ENCODE measurements at regions not wholly inside any gene's neighbourhood (a gene's known extent, or its start where the extent isn't known, plus 50 kb on each side); places are given as distances from the start of the nearest gene placed in this dataset.
"Not testable (repeated sequence)": the region's sequence is repeated elsewhere in the genome, so short reads cannot be mapped to it uniquely, and the experiment has no call there.

DNA sequence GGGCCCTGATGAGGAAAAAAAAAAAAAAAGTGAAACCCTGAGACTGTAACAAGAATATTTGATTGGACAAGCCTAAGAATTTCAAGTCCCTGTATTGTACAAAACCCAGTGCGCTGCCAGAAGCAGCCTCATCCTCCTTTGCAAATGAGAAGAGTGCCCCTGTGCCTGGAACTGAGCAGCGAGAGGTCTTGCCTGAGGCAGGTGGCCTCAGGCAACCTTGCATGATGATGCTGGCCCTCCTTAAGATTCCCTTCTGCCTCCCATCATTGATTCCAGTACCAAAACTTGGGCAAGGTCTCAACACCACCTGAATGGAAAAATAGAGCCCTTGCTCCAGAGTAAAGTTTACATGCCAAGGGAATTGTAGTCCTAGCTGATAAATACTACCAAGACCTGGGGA is 129.6 kb upstream of the RAB4A start:
- DNase-seq = no peak

- no peak for DNase-seq
Measured at GRCh38 chr1:229141689-229142377, 129.1 kb upstream of the RAB4A start.

DNA sequence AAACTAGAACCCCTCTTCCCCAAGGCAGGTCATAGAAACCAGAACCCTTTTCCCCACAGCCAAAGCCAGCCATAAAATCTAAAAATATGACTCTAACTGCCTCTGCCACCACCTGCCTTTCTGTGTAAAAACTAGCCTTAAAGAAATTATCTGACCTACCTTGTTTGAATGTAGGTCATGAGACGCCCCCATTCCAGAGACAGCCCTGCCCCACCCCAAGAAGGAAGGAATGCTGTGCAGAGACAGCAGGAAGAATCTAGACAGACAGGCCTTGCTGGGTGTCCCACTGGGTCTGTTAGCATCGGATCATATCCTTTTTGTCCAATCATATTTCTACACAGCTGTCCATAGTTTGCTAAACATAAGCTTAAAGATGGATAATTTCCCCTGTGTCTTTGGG is 128.4 kb upstream of the RAB4A start:
- DNase-seq = no peak

- DNase-seq = no peak
Measured at GRCh38 chr1:229146647-229147046, 124.3 kb upstream of the RAB4A start.

DNA sequence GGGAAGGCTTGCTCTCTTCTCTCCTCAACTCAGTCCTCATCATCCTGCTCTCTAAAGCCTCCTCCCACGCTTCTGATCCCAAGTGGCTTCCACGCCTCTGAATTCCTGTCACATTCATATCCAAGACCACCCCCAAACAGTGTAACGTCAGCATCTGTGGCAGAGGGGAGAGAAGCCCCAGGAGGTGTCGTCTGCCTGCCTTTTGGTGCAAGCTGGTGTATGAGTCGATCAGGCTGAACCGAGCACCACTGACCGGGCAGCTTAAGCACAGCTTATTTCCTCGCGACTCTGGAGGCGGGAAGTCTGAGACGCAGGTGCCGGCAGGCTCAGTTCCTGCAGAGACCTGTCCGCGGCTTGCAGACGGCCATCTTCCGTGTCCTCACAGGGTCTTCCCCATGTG is 123.8 kb upstream of the RAB4A start:
- DNase-seq = no peak

- DNase-seq = no peak
Measured at GRCh38 chr1:229148041-229148671, 122.8 kb upstream of the RAB4A start.

GRCh38 chr1:229148743-229149142 is 122.2 kb upstream of the RAB4A start:
- DNase-seq = no peak

DNA sequence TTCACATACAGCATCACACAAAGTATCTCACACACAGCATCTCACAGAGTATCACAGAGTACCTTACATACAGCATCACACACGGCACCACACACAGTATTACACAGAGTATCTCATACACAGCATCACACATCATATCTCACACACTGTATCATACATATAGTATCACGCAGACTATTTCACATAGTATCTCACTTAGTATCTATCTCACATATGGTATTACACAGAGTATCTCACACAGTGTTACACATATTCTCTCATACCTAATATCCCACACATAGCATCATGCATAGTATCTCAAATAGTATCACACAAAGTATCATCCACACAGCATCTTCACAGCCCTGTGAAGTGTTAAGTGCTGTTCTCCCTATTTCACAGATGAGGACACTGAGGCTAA is 121.5 kb upstream of the RAB4A start:
- DNase-seq = no peak

DNA sequence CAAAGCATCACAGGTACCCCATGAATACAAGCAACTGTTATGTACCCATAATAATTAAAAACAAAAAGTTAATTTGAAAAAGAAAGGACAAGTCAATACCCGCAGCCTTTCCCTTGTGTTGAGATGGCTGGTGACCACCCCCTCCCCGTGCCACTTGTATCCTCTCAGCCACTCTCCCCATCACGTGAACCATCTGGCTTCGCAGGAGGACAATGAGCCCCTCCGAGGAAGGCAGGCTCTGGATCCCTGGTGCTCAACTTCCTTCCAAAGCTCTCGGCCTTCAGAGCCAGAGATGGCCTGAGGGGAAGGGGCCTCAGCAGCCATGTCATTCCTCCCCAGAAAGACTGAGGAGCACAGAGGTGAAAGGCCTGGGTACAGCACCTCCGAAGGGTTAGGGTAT is 120.4 kb upstream of the RAB4A start:
- DNase-seq = no peak

GRCh38 chr1:229151412-229151811 is 119.5 kb upstream of the RAB4A start:
- not testable (repeated sequence) for DNase-seq

DNA sequence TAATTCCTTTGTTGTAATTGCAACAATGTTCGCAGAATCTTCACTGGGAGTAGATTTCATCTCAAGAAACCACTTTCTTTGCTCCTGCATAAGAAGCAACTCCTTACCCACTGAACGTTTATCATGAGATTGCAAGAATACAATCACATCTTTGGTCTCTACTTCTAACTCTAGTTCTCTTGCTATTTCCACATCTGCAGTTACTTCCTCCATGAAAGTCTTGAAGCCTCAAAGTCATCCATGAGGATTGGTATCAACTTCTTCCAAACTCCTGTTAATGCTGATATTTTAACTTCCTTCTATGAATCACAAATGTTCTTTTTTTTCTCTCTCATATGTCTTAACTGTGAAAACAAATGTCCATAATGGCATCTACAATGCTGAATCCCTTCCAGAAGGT is 118.6 kb upstream of the RAB4A start:
- DNase-seq = no peak

DNA sequence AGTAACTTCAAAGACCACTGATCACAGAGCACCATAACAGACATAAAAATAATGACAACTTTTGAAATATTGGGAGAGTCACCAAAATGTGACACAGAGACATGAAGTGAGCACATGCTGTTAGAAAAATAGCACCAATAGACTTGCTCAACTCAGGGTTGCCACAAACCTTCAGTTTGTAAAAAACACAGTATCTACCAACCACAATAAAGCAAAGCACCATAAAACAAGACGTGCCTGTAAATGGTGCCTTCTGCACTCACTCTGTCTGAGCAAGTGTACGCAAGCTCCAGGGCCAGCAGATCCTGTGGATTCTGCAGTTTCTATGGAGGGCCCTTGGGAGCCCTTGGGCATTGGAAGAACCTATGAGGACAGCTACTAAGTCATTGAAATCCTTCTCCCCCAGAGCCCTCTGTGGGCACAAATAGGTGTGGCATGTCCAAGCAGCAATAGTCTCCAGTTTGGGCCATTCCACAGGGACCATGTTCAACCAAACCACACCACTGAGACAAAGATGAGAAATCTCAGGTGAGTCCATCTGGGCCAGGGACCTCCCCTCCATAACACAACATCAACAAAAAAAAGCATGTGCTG is 116.9 kb upstream of the RAB4A start:
- no peak for DNase-seq

GRCh38 chr1:229154811-229155210 is 116.1 kb upstream of the RAB4A start:
- DNase-seq = no peak

- peak; percentile 23 to 39 for DNase-seq
Measured at GRCh38 chr1:229155472-229155871, 115.4 kb upstream of the RAB4A start.

DNA sequence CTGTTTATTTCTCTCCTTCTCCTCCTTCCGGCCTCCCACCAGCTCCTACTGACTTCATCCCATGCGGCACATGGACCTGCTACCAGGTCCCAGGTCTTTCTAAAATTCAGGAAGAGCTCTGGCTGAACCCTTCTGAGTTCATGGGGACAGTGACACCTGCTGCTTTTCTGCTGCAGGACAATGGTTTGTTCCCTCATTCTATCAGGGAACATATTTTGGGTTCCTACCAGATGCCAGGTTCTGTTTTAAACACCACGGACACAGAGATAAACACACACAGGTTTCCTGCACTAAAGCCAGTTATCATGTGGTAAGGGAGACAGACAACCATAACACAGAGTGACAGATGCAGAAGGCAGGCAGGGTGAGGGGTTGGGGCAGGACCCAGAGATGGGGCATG is 114.0 kb upstream of the RAB4A start:
- no peak for DNase-seq

GRCh38 chr1:229157480-229157879 is 113.4 kb upstream of the RAB4A start:
- no peak for DNase-seq

DNA sequence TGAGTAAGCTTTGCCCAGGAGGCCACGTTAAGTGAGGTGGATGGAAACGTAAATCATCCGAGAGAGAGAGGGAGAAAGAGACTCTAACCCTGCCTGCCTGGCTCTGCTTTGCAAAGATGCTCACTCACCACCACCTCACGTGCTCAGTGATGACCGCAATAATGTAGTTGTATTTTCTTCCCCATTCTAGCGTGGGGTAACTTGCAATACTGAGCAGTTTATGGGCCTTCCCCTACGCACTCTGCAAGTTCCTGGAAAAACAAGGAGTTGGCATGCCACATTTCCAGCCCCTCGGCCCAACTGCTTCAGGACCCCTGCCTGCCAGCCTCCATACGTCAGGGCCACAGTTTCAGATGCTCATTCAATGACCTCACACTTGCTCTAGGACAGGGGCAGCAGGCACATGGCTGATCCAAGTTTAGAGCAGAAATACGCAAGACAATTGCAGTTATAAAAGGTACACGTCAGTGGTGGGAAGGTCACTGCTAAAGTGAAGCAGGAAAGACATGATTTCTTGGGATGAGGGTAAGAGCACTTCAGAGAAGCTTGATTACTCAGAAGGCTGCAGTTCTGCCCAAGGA is 112.5 kb upstream of the RAB4A start:
- DNase-seq = no peak

DNA sequence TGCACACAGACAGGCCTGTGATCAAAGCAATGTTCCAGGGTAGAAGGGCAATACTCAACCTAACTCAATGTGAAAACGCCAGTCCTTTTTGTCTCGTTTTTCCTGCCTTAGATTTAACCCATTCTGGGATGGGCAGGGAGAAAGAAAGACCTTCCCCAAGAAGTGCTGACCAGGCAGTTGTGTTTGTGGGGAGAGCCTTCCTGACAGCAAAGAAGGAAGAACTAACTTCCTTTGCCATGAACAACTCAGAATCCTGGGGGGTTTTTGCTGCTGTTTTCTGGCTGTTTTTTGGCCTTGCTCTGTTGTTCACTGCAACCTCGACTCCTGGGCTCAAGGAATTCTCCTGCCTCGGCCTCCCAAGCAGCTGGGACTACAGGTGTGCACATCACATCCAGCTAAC is 112.0 kb upstream of the RAB4A start:
- DNase-seq = no peak

- no peak for DNase-seq
Measured at GRCh38 chr1:229159668-229160544, 111.0 kb upstream of the RAB4A start.

DNA sequence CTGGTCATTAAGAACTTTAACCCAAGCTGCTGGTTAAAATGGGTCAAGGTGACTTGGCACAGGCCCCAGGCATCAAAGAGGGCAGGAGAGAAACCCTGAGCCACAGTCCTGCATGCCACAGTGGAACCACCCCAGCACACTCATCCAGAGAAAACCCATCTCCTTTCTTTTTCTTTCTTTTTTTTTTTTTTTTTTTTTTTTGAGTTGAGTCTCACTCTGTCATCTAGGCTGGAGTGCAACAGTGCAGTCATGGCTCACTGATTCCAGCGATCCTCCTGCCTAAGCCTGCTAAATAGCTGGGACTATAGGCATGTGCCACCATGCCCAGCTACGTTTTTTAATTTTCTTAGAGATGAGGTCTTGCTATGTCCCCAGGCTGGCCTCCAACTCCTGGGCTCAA is 109.2 kb upstream of the RAB4A start:
- DNase-seq = no peak

DNA sequence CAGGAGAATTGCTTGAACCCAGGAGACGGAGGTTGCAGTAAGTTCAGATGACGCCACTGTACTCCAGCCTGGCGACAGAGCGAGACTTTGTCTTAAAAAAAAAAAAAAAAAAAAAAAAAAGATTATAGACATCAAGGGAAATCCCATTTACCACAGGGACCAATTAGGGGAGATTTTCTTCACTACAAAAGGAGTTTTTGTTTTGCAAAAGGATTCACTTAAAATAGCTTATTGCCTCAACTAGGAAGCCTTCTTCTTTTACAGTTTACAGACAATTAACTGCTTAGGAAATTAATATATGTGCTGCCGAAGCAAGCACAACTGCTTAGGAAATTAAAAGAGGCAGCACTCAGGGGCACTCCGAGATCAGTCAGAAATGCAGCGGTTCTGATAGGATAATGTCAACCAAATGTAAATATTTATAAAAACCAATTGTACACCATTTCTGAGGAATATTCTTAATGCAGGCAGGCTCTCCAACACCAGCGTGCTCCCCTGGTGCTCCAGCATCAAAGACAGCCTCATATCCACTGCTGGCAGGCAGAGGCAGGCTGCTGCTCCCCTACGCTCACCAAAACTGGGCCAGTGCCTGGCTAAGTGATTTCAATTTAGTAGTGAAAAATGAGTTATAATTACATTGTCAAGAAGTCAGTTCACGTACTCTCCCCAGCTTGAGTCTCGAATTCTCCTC is 107.9 kb upstream of the RAB4A start:
- DNase-seq = no peak

DNA sequence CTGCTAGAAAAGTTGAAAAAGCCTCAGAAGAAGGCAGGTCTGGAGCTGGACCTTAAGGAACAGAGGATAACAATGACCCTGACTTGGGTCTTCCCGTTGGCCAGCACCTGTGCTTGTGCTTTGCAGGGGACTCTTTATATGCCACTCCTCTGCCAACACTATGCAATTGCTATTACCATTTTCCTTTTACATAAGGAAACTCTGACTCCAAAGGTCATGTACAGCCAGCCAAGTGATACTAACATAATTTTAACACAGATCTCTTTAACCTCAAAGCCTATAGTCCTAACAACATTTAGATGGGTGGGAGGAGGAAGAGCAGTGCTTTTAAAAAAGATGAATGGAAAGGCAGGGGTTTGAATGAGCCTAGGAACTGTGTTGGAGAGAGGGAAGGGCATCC is 106.6 kb upstream of the RAB4A start:
- DNase-seq = no peak
